ENCODE measurements at regions not wholly inside any gene's neighbourhood (a gene's known extent, or its start where the extent isn't known, plus 50 kb on each side); places are given as distances from the start of the nearest gene placed in this dataset.

GRCh38 chr1:239906394-239906793 lies 185.3 kb upstream of the FMN2 start:
- TF ChIP-seq CTCF (IDR thresholded peaks at IDR 0.05; ENCODE audit: low read depth, low read length) (no peak), EZH2phosphoT487 (IDR thresholded peaks at IDR 0.05; ENCODE audit: low read depth) (no peak)
